Stimulated activated CD8-positive, alpha-beta memory T cell treated with anti-CD3 and anti-CD28 coated beads, Interleukin-15, amount 100 ng/mL, for 48 hours (primary cell): ENCODE measurements at regions not wholly inside any gene's neighbourhood (a gene's known extent, or its start where the extent isn't known, plus 50 kb on each side); places are given as distances from the start of the nearest gene placed in this dataset.

ENCODE experiments used
- DNase-seq, 2 donors: peaks; one replicate each; pipeline ENCODE4 v3.0.0-alpha.2; 2020; ENCODE audit warnings: low read depth in 2 of 2

DNA sequence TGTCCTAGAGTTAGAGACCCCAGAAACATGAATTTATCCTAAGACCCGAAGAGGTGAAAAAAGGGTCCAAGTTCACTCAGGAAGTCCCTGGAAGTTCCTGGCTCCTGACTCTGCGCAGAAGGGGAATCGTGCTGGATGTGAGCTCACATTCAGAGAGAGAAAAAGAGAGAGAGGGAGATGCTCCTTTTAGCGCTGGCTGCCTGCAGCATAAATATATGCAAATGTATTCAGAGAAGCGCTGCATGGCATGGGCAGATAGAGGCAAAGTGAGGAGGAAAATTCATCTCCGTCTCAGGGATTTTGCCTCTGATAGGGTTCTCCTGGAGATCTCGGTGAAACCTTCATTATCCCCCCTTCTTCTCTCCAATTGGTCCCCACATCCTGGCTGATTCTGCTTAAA is 517.2 kb downstream of the MN1 start:
- no peak for DNase-seq

GRCh38 chr22:27286711-27287110 is 514.8 kb downstream of the MN1 start:
- DNase-seq = no peak

DNA sequence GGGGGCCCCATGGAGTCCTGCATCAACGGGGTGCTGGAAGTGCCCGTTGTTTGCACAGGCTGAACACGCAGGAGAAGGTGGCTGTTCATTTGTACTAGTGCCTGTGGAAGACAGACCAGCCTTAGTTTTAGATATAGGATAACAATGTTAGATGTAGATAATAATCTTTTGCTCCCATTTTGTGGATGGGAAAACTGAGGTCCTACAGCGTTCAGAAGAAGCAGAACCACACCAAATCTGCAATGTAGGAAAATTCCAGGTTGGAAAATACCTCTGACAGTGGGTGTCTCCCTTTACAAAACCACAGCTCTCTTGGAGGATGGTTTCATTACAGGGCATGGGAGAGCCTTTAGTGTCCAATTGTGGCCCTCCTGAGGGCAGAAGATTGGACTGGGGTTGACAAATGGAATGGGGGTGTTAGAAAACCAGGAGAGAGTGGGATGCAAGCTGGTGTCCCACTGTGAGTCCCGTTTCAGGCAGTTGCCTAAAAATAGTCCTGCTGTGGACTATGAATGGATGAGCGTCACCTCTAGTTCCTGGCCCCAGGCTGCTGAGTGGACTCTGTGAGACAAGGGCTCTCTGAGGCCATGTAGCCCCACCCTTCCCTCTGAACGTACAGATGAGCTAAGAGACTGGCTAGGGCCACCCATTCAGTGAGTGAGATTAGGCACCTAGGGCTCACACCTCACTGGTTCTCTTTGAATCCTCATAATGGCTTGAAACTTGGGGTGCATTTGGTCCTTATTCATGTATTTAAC is 508.8 kb downstream of the MN1 start:
- DNase-seq = no peak

DNA sequence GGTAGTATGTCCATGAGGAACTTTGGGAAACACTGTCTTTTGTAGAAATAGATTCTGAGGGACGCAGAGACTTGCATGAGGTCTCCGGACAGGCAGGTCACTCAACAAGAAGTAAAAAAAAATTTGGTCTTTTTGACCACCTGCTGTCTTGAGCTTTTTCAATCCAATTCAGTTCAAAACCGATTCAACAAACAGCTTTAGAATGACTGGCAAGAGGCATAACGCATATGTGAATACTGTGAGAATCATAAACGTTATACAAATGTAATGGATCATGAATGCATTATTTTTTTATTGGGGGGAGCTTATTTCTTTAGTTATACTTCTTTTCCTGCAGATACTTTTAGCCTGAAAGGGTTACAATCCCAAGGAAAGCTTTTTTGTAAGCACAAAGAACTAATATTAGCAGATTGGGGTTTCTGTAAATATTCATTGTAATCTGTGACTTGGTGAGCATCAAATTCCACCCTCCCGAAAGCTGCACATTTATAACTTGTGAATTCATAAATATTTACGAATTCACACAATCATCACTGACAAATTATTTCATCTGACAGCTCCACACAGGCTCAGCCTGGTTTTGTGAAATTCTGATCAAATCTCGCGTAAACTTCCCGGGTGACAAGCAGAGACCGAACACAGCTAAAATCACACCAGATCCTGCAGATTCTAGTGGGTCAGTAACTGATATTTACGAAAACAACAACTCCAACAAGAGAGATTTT is 507.7 kb downstream of the MN1 start:
- no peak for DNase-seq

DNA sequence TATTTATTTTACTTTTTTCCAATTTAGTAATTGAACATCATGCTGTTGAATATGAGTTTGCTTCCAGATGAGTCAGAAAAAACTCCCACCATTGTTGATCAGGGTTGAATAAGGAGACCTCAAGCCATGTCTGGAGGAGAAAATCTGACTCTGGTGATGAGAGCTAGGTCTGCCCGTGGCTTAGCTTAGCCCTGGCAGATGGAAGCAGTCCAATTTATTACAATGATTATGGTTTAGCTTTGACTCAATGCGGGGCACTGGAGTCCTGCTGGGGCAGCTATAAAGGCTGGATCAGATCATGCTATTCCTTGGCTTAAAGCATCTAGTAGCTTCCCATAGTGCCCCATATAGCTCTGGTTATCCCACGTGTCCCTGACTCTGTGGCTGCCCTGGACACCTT is 506.5 kb downstream of the MN1 start:
- no peak for DNase-seq

DNA sequence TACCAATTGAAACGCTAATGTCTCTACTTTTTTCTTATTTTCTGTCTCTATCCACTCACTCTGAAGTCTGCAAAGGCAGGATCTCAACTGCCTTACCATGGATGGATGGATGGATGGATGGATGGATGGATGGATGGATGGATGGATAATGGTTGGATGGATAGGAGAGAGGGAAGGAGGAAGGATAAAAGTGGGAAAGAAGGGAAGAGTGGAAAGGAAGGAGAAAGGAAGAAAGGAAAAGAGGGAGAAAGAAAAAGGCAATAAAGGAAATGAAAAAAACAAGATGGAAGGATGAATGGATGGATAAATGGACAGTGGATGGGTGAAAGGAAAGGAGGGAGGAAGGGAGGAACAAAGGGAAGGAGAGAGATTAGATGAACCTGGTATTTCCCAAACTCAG is 506.0 kb downstream of the MN1 start:
- no peak for DNase-seq

DNA sequence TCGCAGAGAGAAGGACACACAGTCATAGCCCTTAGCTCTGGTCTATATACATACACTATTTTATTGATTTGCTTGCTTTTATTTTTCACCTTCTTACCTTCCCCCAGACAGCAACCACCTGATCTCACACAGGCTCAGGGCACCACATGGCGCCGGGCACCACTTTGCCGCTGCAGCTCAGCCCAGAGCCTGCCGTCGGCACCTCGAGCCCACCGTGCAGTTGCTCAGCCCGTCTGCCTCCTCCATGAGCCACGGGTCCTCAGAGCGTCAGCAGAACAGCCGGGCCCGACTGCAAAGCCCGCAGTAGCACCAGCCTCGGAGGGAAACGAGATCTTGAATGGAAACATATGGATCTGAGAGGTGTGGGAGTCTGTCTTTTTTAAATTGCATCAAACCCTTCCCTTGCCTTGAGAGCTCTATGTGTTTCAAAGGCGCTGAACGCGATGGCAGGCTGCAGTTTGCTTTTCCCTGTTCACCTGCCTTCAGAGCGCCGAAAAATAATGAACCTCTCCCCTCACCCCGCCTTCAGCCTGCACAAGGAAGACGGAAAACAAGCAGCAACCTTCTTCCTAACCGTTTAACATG is 505.4 kb downstream of the MN1 start:
- DNase-seq = no peak

DNA sequence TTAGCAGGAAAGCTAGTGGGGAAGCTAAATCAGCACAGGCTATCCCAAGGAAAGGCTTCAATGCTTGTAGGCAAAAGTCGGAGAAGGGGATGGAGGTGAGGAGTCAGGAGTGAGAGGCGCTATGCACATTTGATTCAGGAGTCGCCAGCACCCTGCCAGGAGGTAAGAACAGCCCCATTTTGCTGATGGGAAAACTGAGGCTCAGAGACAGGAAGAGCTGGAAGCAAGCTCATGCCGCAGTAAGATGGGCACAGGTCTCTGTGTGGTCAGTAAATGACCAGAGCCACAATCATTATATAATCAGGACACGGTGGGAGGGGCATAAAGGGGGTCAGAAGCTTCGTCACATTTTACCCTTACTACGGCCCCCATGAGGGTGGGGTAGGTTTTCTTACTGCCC is 504.4 kb downstream of the MN1 start:
- DNase-seq = no peak

DNA sequence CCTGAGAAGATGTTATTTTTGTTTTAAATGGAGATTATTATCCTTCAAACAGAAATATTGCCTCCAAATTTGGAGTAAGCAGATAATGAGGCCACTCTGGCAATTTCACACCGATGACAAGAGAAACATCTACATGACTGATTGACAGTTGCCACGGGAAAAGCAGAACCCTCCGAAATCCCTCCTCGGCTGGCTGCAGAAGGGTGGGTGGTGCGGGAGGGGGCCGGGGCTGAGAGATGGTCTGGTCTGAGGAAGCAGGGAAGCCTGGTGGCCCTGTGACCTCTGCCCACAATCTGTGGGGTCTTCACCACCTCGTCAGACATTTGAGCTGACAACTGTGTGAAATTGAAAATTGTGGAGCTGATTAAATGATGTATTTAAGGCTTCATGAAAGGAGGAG is 503.2 kb downstream of the MN1 start:
- no peak for DNase-seq

DNA sequence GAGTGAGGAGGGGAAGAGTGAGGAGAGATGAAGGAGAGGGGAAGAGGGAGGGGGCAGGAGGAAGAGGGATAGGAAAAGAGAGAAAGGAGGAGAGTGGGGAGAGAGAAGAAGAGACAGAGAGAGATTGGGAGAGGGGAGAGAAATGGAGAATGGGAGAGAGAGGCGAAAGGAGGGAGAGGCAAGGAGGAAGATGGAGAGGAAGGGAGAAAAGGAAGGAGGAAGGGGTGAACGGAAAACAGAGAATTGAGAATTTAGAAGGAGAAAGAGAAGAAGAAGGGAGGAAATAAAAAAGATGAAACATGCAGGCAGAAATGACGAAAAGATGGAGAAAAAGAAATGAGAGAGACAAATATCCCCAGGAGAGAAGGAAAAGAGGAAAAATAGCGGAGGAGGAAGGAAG is 502.8 kb downstream of the MN1 start:
- DNase-seq = no peak

- DNase-seq = no peak
Observed at GRCh38 chr22:27299181-27300085, 502.1 kb downstream of the MN1 start.

DNA sequence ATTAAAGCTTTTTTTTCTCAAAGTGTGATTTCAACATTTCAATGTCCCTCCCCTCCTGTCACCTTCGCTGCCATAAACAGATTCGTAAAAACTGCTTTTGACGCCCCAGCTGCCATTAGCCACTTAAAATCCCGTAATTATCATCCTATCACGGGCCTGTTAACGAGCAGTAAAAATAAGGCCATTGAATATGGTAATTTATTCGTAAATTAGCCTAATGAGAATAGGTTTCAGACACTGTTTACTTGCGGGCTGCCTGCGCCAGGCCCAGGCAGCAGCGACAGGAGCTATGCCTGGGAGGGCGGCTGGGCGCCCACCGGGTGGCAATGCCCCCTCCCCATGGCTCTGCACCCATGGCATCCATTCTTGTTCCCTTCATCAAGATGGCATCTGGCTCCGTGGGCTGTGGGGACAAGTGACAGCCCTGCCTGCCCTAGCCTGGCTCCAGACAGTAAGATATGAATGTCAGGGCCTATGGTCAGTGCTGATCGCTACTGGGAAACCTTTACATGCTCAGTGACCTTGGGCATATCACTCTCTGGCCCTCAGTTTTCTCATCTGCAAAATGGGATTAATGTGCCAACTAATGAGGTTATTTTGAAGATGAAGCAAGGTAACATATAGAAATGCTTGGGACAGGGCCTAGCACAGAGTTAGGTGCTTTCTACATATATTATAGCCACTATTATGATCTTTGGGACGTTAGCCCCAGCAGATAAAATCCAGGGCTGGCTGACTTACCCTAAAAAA is 500.8 kb downstream of the MN1 start:
- no peak for DNase-seq

- DNase-seq = no peak
Observed at GRCh38 chr22:27302501-27302900, 499.1 kb downstream of the MN1 start.

- no peak for DNase-seq
Observed at GRCh38 chr22:27303718-27304117, 497.8 kb downstream of the MN1 start.

GRCh38 chr22:27306771-27307170 is 494.8 kb downstream of the MN1 start:
- no peak for DNase-seq

- DNase-seq = no peak
Observed at GRCh38 chr22:27307545-27308247, 493.9 kb downstream of the MN1 start.

GRCh38 chr22:27308513-27308912 is 493.0 kb downstream of the MN1 start:
- DNase-seq = no peak

DNA sequence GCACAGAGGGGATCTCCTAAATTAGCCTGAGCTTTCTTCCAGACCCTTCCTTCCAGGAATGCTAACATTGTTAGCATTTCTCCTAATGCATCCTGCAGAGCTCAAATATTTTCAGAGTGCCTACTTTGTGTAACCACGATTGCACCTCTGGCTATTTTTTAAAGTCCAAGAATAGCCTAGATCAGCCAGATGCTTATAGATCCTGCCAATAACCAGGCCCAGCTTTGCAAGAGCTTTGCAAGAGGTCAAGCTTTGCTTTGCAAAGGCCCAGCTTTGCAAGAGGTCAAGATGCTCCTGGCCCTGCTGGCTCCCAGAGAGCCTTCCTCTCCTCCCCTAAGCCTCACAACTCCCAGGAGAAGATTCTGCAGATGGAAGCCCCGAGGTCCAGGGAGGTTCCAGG is 491.9 kb downstream of the MN1 start:
- DNase-seq = no peak

DNA sequence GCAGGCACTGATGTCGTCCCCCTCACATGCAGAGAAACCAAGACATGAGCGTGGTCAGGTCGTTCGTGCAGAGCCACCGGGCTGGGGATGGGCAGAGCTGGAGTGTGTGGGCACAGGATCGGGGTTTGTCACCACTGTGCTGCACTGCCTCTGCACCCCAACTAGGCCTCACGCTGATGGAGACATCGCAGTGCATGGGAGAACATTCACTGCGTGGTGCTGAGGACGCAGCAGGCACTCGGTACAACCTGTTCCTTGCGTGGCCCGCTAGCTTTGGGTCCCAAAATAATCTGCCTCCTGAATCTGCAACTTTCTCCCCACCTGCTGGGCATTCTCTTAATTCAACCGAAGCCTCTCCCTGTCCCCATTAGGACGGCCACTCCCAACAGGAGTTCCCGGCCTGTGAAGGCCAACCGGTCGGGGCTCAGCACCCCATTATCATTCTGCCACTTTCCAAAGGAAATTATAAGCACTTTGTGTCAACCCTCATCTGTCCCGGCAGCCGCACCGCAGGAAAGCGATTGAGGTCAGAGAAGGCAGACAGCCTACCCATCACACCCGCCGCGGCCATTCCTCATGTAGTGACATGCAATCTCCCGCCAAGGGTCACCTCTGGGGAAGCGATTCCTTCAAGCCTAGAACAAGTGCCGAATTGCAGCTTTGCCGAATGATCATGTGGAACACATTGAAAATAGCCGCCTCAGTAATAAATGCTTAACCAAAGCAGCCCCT is 490.4 kb downstream of the MN1 start:
- DNase-seq = no peak
